Activated B cell treated with CpG ODN at 0.5 μM for 24 hours (primary cell): ENCODE measurements at regions not wholly inside any gene's neighbourhood (a gene's known extent, or its start where the extent isn't known, plus 50 kb on each side); places are given as distances from the start of the nearest gene placed in this dataset.

Source experiments
- ATAC-seq: fragments of 200-7000 bp; cut with Tn5 transposase; one replicate; pipeline ENCODE4 v1.10.0; 2021; ENCODE audit warnings: low read depth, mild to moderate bottlenecking, moderate library complexity
- CTCF ChIA-PET: fragments of 350-600 bp; sonication (Branson Sonifier 250); formaldehyde crosslinking; loops from one replicate; lab custom pipeline; 2021; ENCODE audit warnings: antibody characterized with exemption; lab: Charles Lee
- POLR2A ChIA-PET: fragments of 350-600 bp; sonication (Branson Sonifier 250); formaldehyde crosslinking; loops from one replicate; lab custom pipeline; 2021; ENCODE audit warnings: antibody characterized with exemption; lab: Charles Lee
- DNase-seq: peaks from one replicate; pipeline ENCODE4 v3.0.0; 2022
- H3K27ac Mint-ChIP-seq: one replicate; pipeline ENCODE4 v1.8.0; 2020; ENCODE audit warnings: mixed read lengths
- H3K27me3 Mint-ChIP-seq: one replicate; pipeline ENCODE4 v1.8.0; 2021; ENCODE audit warnings: mixed read lengths
- H3K36me3 Mint-ChIP-seq: one replicate; pipeline ENCODE4 v1.8.0; 2021; ENCODE audit warnings: low read depth, mixed read lengths
- H3K4me1 Mint-ChIP-seq: one replicate; pipeline ENCODE4 v1.8.0; 2021; ENCODE audit warnings: mixed read lengths
- H3K4me3 Mint-ChIP-seq: one replicate; pipeline ENCODE4 v1.8.0; 2020; ENCODE audit warnings: mild to moderate bottlenecking, mixed read lengths
- H3K9me3 Mint-ChIP-seq: one replicate; pipeline ENCODE4 v1.8.0; 2020; ENCODE audit warnings: mixed read lengths
- CTCF ChIP-seq: fragments of 200-600 bp; IDR thresholded peaks from one replicate; pipeline ENCODE4 v1.8.0; 2022; ENCODE audit warnings: antibody characterized with exemption, mild to moderate bottlenecking
- intact Hi-C: fragments of 100-400 bp; cut with micrococcal nuclease; formaldehyde crosslinking; loops from one replicate; pipeline ENCODE4 v1.15.1; 2024

- ChIA-PET CTCF (no interaction called here), POLR2A (no interaction called here)
- Mint-ChIP-seq H3K4me1 (no peaks in the 10 kb centered on the region), H3K9me3 (peaks cover 12% of the 10 kb centered on the region), H3K27me3 (no peaks in the 10 kb centered on the region), H3K27ac (no peak overlapping the region), H3K4me3 (no peak overlapping the region), H3K36me3 (no peaks in the 10 kb centered on the region)
- no peak for ATAC-seq
- no peak for TF ChIP-seq CTCF
- DNase-seq, result no peak
- intact Hi-C loops, result no loop called here
Observed at GRCh38 chr3:87390821-87391220, 114.4 kb upstream of the POU1F1 start.

GRCh38 chr3:87390353-87390752, 114.0 kb upstream of the POU1F1 start:
- ATAC-seq (no peak), DNase-seq (no peak)
- Mint-ChIP-seq H3K9me3 (peaks cover 10% of the 10 kb centered on the region), H3K36me3 (no peaks in the 10 kb centered on the region), H3K4me3 (no peak overlapping the region), H3K27ac (no peak overlapping the region), H3K4me1 (no peaks in the 10 kb centered on the region), H3K27me3 (no peaks in the 10 kb centered on the region)
- CTCF ChIA-PET, result no interaction called here
- TF ChIP-seq CTCF, result no peak
- intact Hi-C loops, result no loop called here
- POLR2A ChIA-PET, result no interaction called here

GRCh38 chr3:87375231-87375682, 98.9 kb upstream of the POU1F1 start:
- Mint-ChIP-seq H3K9me3 (no peaks in the 10 kb centered on the region), H3K27me3 (peaks cover 8% of the 10 kb centered on the region), H3K4me3 (no peak overlapping the region), H3K4me1 (no peaks in the 10 kb centered on the region), H3K27ac (no peak overlapping the region), H3K36me3 (no peaks in the 10 kb centered on the region)
- TF ChIP-seq CTCF, result no peak
- CTCF ChIA-PET, result interaction anchor here (1.0 kb wide), 1 partner anchor 24 kb away, joined by 4 read pairs; no protein-coding TSS in a partner anchor
- DNase-seq, result no peak
- ATAC-seq, result no peak
- POLR2A ChIA-PET, result no interaction called here
- intact Hi-C loops, result no loop called here

GRCh38 chr3:87370007-87370406, 93.6 kb upstream of the POU1F1 start:
- H3K4me3 Mint-ChIP-seq, result no peak overlapping the region
- POLR2A ChIA-PET, result no interaction called here

GRCh38 chr3:87367736-87368135, 91.4 kb upstream of the POU1F1 start:
- ChIA-PET POLR2A (no interaction called here), CTCF (no interaction called here)
- ATAC-seq (no peak), DNase-seq (no peak)
- Mint-ChIP-seq H3K4me1 (no peaks in the 10 kb centered on the region), H3K27me3 (peaks cover 8% of the 10 kb centered on the region), H3K36me3 (no peaks in the 10 kb centered on the region), H3K4me3 (no peak overlapping the region), H3K27ac (no peak overlapping the region), H3K9me3 (no peaks in the 10 kb centered on the region)
- intact Hi-C loops, result no loop called here
- TF ChIP-seq CTCF, result no peak

More at GRCh38 chr3:87370007-87370406, 93.6 kb upstream of the POU1F1 start:
- Mint-ChIP-seq H3K4me1 (no peaks in the 10 kb centered on the region), H3K9me3 (no peaks in the 10 kb centered on the region), H3K27me3 (peaks cover 8% of the 10 kb centered on the region), H3K27ac (no peak overlapping the region), H3K36me3 (no peaks in the 10 kb centered on the region)
- CTCF ChIA-PET, result no interaction called here
- intact Hi-C loops, result no loop called here
- DNase-seq (no peak), ATAC-seq (no peak)
- TF ChIP-seq CTCF, result no peak
